ENCODE measurements at regions not wholly inside any gene's neighbourhood (a gene's known extent, or its start where the extent isn't known, plus 50 kb on each side); places are given as distances from the start of the nearest gene placed in this dataset.

GRCh38 chr3:178059836-178060235 lies 476.4 kb upstream of the KCNMB2 start (continued):
- TF ChIP-seq, protein P1, sequence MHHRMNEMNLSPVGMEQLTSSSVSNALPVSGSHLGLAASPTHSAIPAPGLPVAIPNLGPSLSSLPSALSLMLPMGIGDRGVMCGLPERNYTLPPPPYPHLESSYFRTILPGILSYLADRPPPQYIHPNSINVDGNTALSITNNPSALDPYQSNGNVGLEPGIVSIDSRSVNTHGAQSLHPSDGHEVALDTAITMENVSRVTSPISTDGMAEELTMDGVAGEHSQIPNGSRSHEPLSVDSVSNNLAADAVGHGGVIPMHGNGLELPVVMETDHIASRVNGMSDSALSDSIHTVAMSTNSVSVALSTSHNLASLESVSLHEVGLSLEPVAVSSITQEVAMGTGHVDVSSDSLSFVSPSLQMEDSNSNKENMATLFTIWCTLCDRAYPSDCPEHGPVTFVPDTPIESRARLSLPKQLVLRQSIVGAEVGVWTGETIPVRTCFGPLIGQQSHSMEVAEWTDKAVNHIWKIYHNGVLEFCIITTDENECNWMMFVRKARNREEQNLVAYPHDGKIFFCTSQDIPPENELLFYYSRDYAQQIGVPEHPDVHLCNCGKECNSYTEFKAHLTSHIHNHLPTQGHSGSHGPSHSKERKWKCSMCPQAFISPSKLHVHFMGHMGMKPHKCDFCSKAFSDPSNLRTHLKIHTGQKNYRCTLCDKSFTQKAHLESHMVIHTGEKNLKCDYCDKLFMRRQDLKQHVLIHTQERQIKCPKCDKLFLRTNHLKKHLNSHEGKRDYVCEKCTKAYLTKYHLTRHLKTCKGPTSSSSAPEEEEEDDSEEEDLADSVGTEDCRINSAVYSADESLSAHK (CRISPR knock-in tag; IDR thresholded peaks at IDR 0.05; ENCODE audit: borderline replicate concordance) = no peak
- TF ChIP-seq, protein P2, sequence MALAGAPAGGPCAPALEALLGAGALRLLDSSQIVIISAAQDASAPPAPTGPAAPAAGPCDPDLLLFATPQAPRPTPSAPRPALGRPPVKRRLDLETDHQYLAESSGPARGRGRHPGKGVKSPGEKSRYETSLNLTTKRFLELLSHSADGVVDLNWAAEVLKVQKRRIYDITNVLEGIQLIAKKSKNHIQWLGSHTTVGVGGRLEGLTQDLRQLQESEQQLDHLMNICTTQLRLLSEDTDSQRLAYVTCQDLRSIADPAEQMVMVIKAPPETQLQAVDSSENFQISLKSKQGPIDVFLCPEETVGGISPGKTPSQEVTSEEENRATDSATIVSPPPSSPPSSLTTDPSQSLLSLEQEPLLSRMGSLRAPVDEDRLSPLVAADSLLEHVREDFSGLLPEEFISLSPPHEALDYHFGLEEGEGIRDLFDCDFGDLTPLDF (CRISPR knock-in tag; IDR thresholded peaks at IDR 0.05) = no peak
- TF ChIP-seq SRSF9 (IDR thresholded peaks at IDR 0.05; ENCODE audit: borderline replicate concordance, insufficient read depth, low read depth, low read length, poor library complexity, severe bottlenecking) = no peak
- no peak for TF ChIP-seq ZNF253 (CRISPR knock-in tag; IDR thresholded peaks at IDR 0.05; ENCODE audit: borderline replicate concordance)
- TF ChIP-seq FOXC1 (CRISPR knock-in tag; IDR thresholded peaks at IDR 0.05; ENCODE audit: borderline replicate concordance) = no peak

GRCh38 chr3:178060407-178060806 lies 475.8 kb upstream of the KCNMB2 start:
- ChIA-PET POLR2A (no interaction called here), CTCF (ENCODE audit: low intra/inter-chr PET ratio, low total read pairs) (no interaction called here)
- Histone ChIP-seq H3K4me2 (ENCODE audit: low read depth, low read length) (no peak overlapping the region), H3K27ac (ENCODE audit: extremely low read length, insufficient read depth, low read length) (no peak overlapping the region), H3K79me2 (ENCODE audit: insufficient read depth, low read length) (no peaks in the 10 kb centered on the region), H4K20me1 (ENCODE audit: insufficient read depth, low read length) (no peaks in the 10 kb centered on the region), H3K9ac (ENCODE audit: insufficient read depth, low read depth, low read length) (no peak overlapping the region), H3K4me3 (replicated peaks in 1 of 3; ENCODE audit: insufficient read depth in 1 of 3, low read depth in 2 of 3, low read length in 3 of 3) (no peak overlapping the region), H3K4me1 (ENCODE audit: insufficient read depth, low read length) (peaks cover 15% of the 10 kb centered on the region), H3K27me3 (ENCODE audit: control insufficient read depth in 1 of 2, insufficient read depth in 2 of 2, low read length in 2 of 2) (no peaks in the 10 kb centered on the region), H3K36me3 (replicated peaks in 1 of 2; ENCODE audit: control insufficient read depth in 1 of 2, insufficient read depth in 2 of 2, low read length in 2 of 2) (no peaks in the 10 kb centered on the region), H3K9me3 (ENCODE audit: low read length) (no peaks in the 10 kb centered on the region), H2AFZ (ENCODE audit: low read length) (no peak overlapping the region)
- FAIRE-seq (no peak), ATAC-seq (no peak), DNase-seq (ENCODE audit: low spot score) (no peak)
- no TSS peak for BruUV-seq (replicated peaks)
- intact Hi-C loops (cut with micrococcal nuclease; ENCODE audit: unreplicated experiment) = no loop called here
- in situ Hi-C loops (cut with HindIII; ENCODE audit: extremely low pct_ligation_motif_present, low pct_unique_long_range_greater_than_20kb) = no loop called here
- TF ChIP-seq MIER2 (CRISPR knock-in tag; IDR thresholded peaks at IDR 0.05) (no peak), ZNF296 (CRISPR knock-in tag; conservative IDR thresholded peaks at IDR 0.05) (no peak), ZNF572 (CRISPR knock-in tag; IDR thresholded peaks at IDR 0.05) (no peak)
- WGBS (ENCODE audit: low lambda C conversion rate) = 67% methylated on average over 2 of the region's 2 CpGs
